HL-60 (cell line): ENCODE measurements at regions not wholly inside any gene's neighbourhood (a gene's known extent, or its start where the extent isn't known, plus 50 kb on each side); places are given as distances from the start of the nearest gene placed in this dataset.

Experiments
- CTCF ChIP-seq: IDR thresholded peaks from one replicate; pipeline ENCODE4 v1.5.1; 2011; ENCODE audit warnings: low read length, control low read depth, inconsistent platforms; ENCODE audit not compliant: insufficient read depth
- POLR2AphosphoS5 ChIP-seq: IDR thresholded peaks from 2 replicates; pipeline ENCODE4 v1.6.1; 2012; ENCODE audit warnings: low read depth
- REST ChIP-seq: IDR thresholded peaks from 2 replicates; pipeline ENCODE4 v1.6.1; 2012; ENCODE audit warnings: low read depth; ENCODE audit not compliant: insufficient replicate concordance

GRCh38 chr15:47908486-47908885 is 191.2 kb downstream of the SEMA6D start:
- TF ChIP-seq CTCF = no peak
- TF ChIP-seq REST = no peak
- no peak for TF ChIP-seq POLR2AphosphoS5
